Hepatocyte (in vitro differentiated cells): ENCODE measurements at regions not wholly inside any gene's neighbourhood (a gene's known extent, or its start where the extent isn't known, plus 50 kb on each side); places are given as distances from the start of the nearest gene placed in this dataset.

ENCODE experiments used
- EZH2 ChIP-seq: fragments of 200-600 bp; sonication (generic); IDR thresholded peaks from 2 replicates; pipeline ENCODE4 v1.6.1; 2016; ENCODE audit warnings: antibody characterized with exemption, mild to moderate bottlenecking, borderline replicate concordance
- TF ChIP-seq, protein P1 (sequence below): fragments of 200-600 bp; sonication (generic); IDR thresholded peaks from 2 replicates; pipeline ENCODE4 v1.5.1; 2016; ENCODE audit warnings: antibody characterized with exemption, mild to moderate bottlenecking; ENCODE audit not compliant: poor library complexity

GRCh38 chr13:72507416-72508199 is 219.8 kb downstream of the MZT1 start:
- no peak for TF ChIP-seq EZH2
- TF ChIP-seq, protein P1, sequence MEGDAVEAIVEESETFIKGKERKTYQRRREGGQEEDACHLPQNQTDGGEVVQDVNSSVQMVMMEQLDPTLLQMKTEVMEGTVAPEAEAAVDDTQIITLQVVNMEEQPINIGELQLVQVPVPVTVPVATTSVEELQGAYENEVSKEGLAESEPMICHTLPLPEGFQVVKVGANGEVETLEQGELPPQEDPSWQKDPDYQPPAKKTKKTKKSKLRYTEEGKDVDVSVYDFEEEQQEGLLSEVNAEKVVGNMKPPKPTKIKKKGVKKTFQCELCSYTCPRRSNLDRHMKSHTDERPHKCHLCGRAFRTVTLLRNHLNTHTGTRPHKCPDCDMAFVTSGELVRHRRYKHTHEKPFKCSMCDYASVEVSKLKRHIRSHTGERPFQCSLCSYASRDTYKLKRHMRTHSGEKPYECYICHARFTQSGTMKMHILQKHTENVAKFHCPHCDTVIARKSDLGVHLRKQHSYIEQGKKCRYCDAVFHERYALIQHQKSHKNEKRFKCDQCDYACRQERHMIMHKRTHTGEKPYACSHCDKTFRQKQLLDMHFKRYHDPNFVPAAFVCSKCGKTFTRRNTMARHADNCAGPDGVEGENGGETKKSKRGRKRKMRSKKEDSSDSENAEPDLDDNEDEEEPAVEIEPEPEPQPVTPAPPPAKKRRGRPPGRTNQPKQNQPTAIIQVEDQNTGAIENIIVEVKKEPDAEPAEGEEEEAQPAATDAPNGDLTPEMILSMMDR = no peak
